AG09319 (cell line): ENCODE measurements at regions not wholly inside any gene's neighbourhood (a gene's known extent, or its start where the extent isn't known, plus 50 kb on each side); places are given as distances from the start of the nearest gene placed in this dataset.

Experiments used
- DNase-seq: peaks from one replicate; pipeline ENCODE4 v3.0.0-alpha.2; 2010; ENCODE audit warnings: low read depth; ENCODE audit errors: extremely low read depth
- TF ChIP-seq, protein P1 (sequence below): IDR thresholded peaks from 2 replicates; pipeline ENCODE4 v1.5.1; 2011; ENCODE audit warnings: low read depth, mild to moderate bottlenecking, inconsistent platforms, low read length, moderate library complexity

DNA sequence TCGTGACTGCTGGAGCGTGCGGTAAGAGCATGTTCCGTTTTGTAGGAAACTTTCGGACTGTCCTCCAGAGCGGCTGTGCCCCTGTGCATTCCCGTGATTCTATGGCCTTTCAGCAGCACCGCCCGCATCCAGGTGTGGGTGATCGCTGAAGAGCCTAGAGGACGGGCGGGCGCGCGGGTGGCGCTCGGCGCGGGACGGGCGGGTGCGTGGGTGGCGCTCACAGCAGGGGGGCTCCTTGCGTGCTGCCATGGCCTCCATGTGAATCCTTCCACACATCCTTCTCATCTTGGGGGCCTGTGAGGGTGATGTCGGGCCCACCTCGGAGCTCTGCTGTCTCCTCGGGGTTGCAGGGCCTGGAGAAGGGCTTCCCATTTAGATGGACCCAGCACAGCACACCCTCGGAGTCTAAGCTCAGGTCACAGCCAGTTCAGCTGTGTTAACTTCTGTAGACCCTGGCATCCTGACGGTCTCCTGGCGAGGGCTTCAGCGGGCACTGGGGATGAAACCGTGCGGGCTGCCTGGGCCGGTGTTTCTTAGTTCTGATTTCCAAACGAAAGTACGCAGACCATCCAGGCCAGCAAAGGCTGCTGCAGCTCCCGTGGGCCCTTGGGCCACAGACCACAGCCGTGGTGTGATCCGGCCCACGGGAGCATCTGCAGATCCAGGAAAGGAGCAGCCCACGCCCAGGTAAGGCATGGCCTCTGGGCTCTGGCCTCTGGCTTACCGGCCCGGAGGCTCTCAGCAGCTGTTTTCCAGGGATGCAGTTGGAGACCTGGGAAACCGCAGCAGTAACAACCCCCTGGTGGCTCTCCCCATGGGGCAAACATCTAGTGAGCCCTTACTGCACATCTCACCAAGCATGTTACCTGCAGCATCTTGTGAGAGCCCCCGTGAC lies 339.4 kb downstream of the FOXL1 start:
- DNase-seq, result no peak
- TF ChIP-seq, protein P1, sequence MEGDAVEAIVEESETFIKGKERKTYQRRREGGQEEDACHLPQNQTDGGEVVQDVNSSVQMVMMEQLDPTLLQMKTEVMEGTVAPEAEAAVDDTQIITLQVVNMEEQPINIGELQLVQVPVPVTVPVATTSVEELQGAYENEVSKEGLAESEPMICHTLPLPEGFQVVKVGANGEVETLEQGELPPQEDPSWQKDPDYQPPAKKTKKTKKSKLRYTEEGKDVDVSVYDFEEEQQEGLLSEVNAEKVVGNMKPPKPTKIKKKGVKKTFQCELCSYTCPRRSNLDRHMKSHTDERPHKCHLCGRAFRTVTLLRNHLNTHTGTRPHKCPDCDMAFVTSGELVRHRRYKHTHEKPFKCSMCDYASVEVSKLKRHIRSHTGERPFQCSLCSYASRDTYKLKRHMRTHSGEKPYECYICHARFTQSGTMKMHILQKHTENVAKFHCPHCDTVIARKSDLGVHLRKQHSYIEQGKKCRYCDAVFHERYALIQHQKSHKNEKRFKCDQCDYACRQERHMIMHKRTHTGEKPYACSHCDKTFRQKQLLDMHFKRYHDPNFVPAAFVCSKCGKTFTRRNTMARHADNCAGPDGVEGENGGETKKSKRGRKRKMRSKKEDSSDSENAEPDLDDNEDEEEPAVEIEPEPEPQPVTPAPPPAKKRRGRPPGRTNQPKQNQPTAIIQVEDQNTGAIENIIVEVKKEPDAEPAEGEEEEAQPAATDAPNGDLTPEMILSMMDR, result no peak

DNA sequence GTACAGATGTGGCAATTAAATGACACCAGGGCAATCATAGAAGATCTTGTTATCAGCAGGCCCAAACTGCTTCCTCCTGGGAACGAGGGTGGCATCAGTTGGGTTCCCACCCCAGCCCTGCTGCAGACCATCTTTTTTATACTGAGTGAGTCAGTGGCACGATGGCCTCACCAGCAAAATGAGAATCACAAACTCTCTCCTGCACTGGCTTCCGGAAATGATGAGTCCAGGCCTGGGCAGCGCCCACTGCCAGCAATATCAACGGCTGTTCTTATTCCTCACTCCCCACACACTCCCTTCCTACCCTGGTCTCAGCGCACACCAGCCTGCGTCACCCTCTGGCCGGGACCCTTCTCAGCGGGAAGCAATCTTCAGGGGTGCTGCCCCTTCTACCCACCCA lies 340.3 kb downstream of the FOXL1 start:
- no peak for DNase-seq
- TF ChIP-seq, protein P1, result no peak

DNA sequence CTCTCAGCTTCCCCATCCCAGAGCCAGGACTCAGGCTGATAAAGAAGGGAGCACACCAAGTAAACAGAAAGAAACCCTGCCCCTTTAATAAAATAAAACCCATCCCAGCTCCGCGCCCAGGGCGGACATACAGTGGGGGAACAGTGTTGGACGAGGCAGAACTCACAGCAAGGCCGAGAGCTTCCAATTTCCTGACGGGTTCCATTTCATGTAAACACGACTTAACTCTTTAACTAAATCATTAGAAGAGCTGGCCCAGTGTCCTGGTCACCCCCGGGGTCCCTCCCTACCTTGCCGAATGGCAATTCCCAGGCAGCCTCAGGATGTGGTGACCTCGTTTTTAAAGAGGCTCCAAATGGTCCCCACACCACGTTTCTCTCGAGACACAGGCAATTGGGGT lies 340.7 kb downstream of the FOXL1 start:
- DNase-seq, result no peak
- TF ChIP-seq, protein P1, result no peak

DNA sequence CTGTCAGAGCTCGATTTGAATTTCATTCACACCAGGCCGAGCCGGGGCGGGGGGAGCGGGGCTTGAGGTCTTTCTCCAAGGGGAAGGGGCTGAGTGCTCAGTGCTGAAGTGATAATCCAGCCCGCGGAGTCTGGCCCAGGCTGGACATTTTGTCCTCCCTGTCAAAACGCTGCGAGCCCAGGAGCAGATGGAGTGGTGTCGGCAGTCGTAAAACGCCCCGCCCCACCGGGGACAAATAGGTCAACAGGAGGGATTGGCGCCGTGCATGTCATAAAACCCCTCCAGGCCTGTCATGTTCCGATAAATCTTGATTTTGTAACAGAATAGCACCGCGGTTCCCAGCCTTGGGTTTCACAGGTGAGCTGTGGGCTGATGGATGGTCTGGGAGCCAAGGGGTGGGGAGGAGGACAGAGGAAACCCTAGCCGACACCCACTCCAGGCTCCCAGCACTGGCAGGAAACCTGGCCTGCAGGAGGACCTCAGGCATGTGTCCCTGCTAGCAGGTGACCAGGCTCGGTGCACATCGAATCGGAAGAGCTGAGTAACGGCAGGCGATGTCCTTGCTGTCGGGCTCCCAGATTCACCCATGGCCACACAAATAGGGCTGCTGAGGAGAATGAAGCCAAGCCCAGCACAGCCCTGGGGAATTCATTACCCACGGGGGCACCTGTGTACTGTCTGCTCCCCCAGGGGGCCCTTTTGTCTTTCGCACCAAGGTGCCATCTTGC lies 341.4 kb downstream of the FOXL1 start:
- TF ChIP-seq, protein P1, result no peak
- no peak for DNase-seq

DNA sequence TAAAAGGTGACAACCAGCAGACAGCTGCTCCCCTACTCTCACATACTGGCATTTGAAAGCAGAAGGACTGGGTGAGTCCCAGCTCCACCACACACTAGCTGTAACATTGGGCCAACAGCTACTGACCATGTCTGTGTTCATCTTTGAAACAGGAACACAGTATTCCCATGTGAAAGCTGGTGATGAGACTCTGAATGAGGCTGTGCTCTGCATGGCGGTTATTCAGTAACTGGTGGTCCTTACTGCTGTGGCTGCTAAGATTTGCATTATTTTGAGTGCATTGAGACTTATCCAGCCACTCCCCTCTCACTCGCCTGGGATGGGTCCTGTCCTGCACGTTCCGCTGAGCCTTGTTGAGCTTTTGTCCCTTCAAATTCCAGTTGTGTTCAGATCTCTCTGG lies 342.9 kb downstream of the FOXL1 start:
- TF ChIP-seq, protein P1, result no peak
- no peak for DNase-seq

DNA sequence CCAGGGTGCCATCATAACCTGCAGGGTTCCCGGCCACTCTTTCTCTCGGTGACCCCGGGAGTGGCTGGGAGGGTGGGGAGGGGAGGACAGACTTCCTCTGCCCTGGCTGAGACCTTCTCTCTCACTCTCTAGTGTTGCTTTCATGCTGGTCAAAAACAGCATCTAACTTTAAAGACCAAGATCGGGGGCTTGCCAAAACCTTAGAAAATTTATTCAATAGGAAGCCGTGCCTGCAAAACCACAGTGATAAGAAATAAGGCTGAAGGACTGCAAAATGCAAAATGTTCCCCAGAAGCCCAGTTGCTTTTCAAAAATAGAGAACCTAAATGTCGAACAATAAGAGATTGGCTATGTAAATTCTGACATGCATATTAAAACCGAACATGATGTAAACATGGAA lies 344.0 kb downstream of the FOXL1 start:
- TF ChIP-seq, protein P1, result no peak
- no peak for DNase-seq

DNA sequence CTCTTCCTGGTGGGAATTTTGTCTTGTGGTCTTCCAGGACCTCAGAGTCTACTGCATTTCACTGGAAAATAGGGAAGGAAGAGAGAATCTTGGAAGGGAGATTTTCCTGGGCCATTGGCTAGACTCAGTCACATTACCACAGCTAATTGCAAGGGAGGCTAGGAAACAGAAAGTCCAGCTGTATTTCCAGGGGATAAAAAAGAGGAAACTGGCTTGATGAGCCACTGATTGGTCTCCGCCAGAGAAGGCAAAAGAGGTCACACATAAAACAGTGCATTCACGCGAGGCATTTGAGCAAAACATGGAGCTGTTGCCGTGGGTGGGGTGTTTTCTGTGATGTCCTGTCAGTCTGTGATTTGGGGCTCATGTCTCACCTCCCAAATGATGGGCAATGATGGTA lies 345.3 kb downstream of the FOXL1 start:
- DNase-seq, result no peak
- TF ChIP-seq, protein P1, result no peak
